ENCODE measurements at regions not wholly inside any gene's neighbourhood (a gene's known extent, or its start where the extent isn't known, plus 50 kb on each side); places are given as distances from the start of the nearest gene placed in this dataset.

DNA sequence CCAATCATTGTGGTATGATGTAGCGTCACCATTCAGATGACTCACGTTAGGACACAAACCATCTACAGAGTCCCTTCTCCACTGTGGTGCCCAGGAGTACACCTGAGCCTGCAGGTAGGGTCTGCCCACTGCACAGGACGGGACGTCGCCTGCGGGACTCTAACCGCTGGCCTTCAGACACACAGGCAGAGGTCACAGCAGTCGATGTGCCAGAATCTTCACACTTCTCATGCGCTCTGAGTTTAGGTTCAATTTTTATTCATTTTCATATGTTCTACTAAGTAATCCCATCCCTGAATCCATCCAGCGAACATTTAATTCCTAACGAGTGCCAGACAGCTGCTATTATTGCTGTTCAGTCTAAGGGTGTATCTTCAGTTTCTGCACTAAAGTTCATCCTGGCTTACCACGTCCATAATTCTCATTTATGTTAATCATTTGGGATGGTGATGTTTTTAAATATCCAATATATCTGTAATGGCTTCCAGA, 73.3 kb downstream of the CXCL12 start:
- TF ChIP-seq, protein P1, sequence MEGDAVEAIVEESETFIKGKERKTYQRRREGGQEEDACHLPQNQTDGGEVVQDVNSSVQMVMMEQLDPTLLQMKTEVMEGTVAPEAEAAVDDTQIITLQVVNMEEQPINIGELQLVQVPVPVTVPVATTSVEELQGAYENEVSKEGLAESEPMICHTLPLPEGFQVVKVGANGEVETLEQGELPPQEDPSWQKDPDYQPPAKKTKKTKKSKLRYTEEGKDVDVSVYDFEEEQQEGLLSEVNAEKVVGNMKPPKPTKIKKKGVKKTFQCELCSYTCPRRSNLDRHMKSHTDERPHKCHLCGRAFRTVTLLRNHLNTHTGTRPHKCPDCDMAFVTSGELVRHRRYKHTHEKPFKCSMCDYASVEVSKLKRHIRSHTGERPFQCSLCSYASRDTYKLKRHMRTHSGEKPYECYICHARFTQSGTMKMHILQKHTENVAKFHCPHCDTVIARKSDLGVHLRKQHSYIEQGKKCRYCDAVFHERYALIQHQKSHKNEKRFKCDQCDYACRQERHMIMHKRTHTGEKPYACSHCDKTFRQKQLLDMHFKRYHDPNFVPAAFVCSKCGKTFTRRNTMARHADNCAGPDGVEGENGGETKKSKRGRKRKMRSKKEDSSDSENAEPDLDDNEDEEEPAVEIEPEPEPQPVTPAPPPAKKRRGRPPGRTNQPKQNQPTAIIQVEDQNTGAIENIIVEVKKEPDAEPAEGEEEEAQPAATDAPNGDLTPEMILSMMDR (IDR thresholded peaks at IDR 0.05; ENCODE audit: low read length): no peak
- TF ChIP-seq EZH2 (optimal IDR thresholded peaks at IDR 0.05; ENCODE audit: low read depth, low read length) (no peak), EZH2phosphoT487 (IDR thresholded peaks at IDR 0.05; ENCODE audit: low read length) (no peak)
